Natural killer cell (primary cell): ENCODE measurements at regions not wholly inside any gene's neighbourhood (a gene's known extent, or its start where the extent isn't known, plus 50 kb on each side); places are given as distances from the start of the nearest gene placed in this dataset.

Experiments
- ATAC-seq, 3 donors: fragments of 150-1000 bp in 2 of 3; fragments of 200-7000 bp in 1 of 3; cut with Tn5 transposase; 1 replicate in 1 of 3; 2 replicates in 2 of 3; pipeline ENCODE4 v1.10.0; 2021; ENCODE audit warnings: mild to moderate bottlenecking in 2 of 3, moderate library complexity in 2 of 3
- DNase-seq, 2 donors: peaks; one replicate each; pipeline versions ENCODE4 v3.0.0 to v3.0.0-alpha.2; 2013 to 2021; ENCODE audit warnings: mixed read lengths in 1 of 2
- H3K27ac ChIP-seq: one replicate; pipeline ENCODE4 v1.5.1; 2013; ENCODE audit warnings: mild to moderate bottlenecking, low read length
- H3K27me3 ChIP-seq: one replicate; pipeline ENCODE4 v1.6.1; 2013; ENCODE audit warnings: low read length; ENCODE audit not compliant: control insufficient read depth, insufficient read depth
- H3K36me3 ChIP-seq: one replicate; pipeline ENCODE4 v1.6.1; 2013; ENCODE audit warnings: low read length; ENCODE audit not compliant: control insufficient read depth, insufficient read depth
- H3K4me1 ChIP-seq: one replicate; pipeline ENCODE4 v1.6.1; 2013; ENCODE audit warnings: low read length; ENCODE audit not compliant: control insufficient read depth, insufficient read depth
- H3K4me3 ChIP-seq: one replicate; pipeline ENCODE4 v1.5.1; 2013; ENCODE audit warnings: low read length
- H3K9me3 ChIP-seq: one replicate; pipeline ENCODE4 v1.6.1; 2013; ENCODE audit warnings: low read length; ENCODE audit not compliant: control insufficient read depth, insufficient read depth
- H3K27ac Mint-ChIP-seq, 2 donors: one replicate each; pipeline ENCODE4 v1.8.0; 2022; ENCODE audit warnings: mild to moderate bottlenecking in 2 of 2, mixed read lengths in 2 of 2, moderate library complexity in 1 of 2
- H3K27me3 Mint-ChIP-seq, 2 donors: one replicate each; pipeline ENCODE4 v1.8.0; 2022; ENCODE audit warnings: low read depth in 2 of 2, mixed read lengths in 2 of 2
- H3K36me3 Mint-ChIP-seq: one replicate; pipeline ENCODE4 v1.8.0; 2022; ENCODE audit warnings: mixed read lengths
- H3K4me1 Mint-ChIP-seq, 2 donors: one replicate each; pipeline ENCODE4 v1.8.0; 2022; ENCODE audit warnings: mixed read lengths in 2 of 2
- H3K4me3 Mint-ChIP-seq: one replicate; pipeline ENCODE4 v1.8.0; 2022; ENCODE audit warnings: mild to moderate bottlenecking, moderate library complexity, mixed read lengths
- H3K9me3 Mint-ChIP-seq, 2 donors: one replicate each; pipeline ENCODE4 v1.8.0; 2022; ENCODE audit warnings: mixed read lengths in 2 of 2
- WGBS: methylation state at CpG from one replicate; pipeline ENCODE4 v1.1.7; 2013; ENCODE audit warnings: missing lambda C conversion rate; ENCODE audit not compliant: insufficient coverage; 5-methylcytosine and 5-hydroxymethylcytosine counted together
- intact Hi-C: fragments of 100-400 bp; cut with micrococcal nuclease; formaldehyde crosslinking; loops from one replicate; pipeline ENCODE4 v1.14.2; 2022
- TF ChIP-seq, protein P1 (sequence below): fragments of 200-600 bp; IDR thresholded peaks from one replicate; pipeline ENCODE4 v1.8.0; 2022; ENCODE audit warnings: antibody characterized with exemption

DNA sequence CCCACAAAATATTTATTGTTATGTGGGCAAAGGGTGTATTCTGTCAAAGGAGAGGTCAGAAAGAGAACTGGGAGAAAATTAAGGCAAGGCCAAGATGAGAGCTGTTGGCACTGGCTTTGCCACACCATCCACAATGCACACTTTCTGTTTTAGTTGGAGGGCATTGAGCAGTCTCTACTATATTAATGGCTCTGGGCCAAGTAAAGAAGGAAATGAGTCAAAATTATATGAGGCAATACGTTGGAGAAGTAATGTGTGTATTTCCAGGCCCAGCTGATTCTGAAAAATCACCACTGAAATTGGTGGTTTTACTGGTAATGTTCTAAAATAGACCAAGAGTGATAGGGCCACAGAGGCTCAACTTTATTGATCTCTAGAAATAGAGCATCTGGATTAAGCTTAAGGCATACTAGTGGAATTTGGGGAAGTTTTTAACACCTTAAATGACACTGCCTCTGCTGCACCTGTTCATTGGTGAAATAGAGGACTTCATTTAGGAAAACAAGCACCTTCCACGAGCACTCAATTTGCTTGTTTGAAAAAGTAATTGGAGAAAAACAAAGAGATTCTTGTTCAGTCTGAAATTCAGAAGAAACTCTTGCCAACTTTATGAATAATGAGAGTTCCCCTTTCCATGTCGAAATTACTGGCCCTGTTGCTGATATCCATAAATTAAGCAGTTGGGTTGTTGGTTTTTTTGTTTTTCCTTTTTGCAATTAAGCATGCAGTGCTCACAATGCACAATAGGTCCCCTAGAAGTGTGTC is 424.9 kb downstream of the ADGRL2 start:
- no peak overlapping the region for H3K4me3 Mint-ChIP-seq
- H3K4me1 Mint-ChIP-seq = peaks cover 0 to 11% of the 10 kb centered on the region in 2 donors
- no peaks in the 10 kb centered on the region for H3K36me3 Mint-ChIP-seq
- no peak for DNase-seq
- Histone ChIP-seq H3K27me3 (no peaks in the 10 kb centered on the region), H3K4me1 (no peaks in the 10 kb centered on the region), H3K27ac (no peak overlapping the region), H3K36me3 (no peaks in the 10 kb centered on the region), H3K4me3 (no peak overlapping the region), H3K9me3 (no peaks in the 10 kb centered on the region)
- no peak overlapping the region for H3K27ac Mint-ChIP-seq
- TF ChIP-seq, protein P1, sequence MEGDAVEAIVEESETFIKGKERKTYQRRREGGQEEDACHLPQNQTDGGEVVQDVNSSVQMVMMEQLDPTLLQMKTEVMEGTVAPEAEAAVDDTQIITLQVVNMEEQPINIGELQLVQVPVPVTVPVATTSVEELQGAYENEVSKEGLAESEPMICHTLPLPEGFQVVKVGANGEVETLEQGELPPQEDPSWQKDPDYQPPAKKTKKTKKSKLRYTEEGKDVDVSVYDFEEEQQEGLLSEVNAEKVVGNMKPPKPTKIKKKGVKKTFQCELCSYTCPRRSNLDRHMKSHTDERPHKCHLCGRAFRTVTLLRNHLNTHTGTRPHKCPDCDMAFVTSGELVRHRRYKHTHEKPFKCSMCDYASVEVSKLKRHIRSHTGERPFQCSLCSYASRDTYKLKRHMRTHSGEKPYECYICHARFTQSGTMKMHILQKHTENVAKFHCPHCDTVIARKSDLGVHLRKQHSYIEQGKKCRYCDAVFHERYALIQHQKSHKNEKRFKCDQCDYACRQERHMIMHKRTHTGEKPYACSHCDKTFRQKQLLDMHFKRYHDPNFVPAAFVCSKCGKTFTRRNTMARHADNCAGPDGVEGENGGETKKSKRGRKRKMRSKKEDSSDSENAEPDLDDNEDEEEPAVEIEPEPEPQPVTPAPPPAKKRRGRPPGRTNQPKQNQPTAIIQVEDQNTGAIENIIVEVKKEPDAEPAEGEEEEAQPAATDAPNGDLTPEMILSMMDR = no peak
- H3K9me3 Mint-ChIP-seq = peaks cover under 1 to 2% of the 10 kb centered on the region in 2 donors
- H3K27me3 Mint-ChIP-seq = no peaks in the 10 kb centered on the region
- intact Hi-C loops = loop anchor here (10.0 kb wide), 1 partner anchor 71 kb away; no protein-coding TSS in a partner anchor
- 25% methylated on average over 3 of the region's 3 CpGs for WGBS
- ATAC-seq = no peak

DNA sequence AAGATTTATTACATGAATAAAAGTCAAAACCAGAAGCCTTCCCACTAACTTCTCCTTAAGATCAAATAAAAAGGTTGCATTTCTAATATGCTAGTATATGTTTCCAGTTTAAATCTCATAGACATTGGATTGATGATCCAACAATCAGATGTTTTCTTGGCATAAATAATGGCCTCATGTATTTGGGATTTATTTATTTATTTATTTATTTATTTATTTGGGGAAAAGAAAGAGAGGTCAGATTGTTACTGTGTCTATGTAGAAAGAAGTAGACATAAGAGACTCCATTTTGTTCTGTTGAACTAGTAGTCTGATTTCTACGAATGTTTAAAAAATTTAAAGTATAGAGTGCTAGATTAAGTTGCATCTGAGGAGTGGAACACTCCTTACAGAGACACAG is 422.4 kb downstream of the ADGRL2 start:
- H3K27ac ChIP-seq = no peak overlapping the region
- intact Hi-C loops = loop anchor here (10.0 kb wide), 1 partner anchor 68 kb away; no protein-coding TSS in a partner anchor
- WGBS = no CpG with 5 or more reads among the region's 1 CpG
- no peaks in the 10 kb centered on the region for H3K4me1 ChIP-seq
- no peak for ATAC-seq
- no peaks in the 10 kb centered on the region for H3K36me3 ChIP-seq
- H3K9me3 Mint-ChIP-seq = peaks cover 4 to 6% of the 10 kb centered on the region in 2 donors
- H3K4me1 Mint-ChIP-seq = peaks cover 0 to 11% of the 10 kb centered on the region in 2 donors
- H3K4me3 Mint-ChIP-seq = no peak overlapping the region
- H3K4me3 ChIP-seq = no peak overlapping the region
- no peak overlapping the region for H3K27ac Mint-ChIP-seq
- no peaks in the 10 kb centered on the region for H3K36me3 Mint-ChIP-seq
- TF ChIP-seq, protein P1 = no peak
- no peak for DNase-seq
- H3K27me3 ChIP-seq = no peaks in the 10 kb centered on the region
- H3K27me3 Mint-ChIP-seq = no peaks in the 10 kb centered on the region
- no peaks in the 10 kb centered on the region for H3K9me3 ChIP-seq

DNA sequence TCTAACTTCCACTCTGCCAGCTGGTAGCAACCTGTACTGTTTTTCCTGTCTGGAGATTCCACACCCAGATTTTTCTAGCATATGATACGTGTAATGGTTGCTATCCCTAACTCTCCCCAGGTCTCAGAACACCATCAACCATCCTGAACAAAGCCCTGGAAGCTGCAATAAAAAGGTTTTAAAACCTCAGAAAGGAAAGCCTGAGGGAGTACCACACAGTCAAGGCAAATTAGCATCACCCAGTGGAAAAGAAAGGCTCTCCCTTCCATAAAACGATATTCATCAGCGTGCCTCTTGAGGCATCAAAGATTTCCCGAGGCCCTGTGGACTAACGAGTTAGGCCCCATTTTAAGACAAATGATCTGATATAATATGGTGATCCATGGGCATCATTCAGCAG is 421.0 kb downstream of the ADGRL2 start:
- peaks cover 0 to 4% of the 10 kb centered on the region in 2 donors for H3K4me1 Mint-ChIP-seq
- no peaks in the 10 kb centered on the region for H3K9me3 ChIP-seq
- intact Hi-C loops = loop anchor here (10.0 kb wide), 1 partner anchor 67 kb away; no protein-coding TSS in a partner anchor
- no peaks in the 10 kb centered on the region for H3K27me3 Mint-ChIP-seq
- H3K27ac Mint-ChIP-seq = no peak overlapping the region
- no peaks in the 10 kb centered on the region for H3K27me3 ChIP-seq
- H3K36me3 ChIP-seq = no peaks in the 10 kb centered on the region
- H3K4me1 ChIP-seq = no peaks in the 10 kb centered on the region
- no peak overlapping the region for H3K27ac ChIP-seq
- H3K4me3 ChIP-seq = no peak overlapping the region
- H3K36me3 Mint-ChIP-seq = no peaks in the 10 kb centered on the region
- H3K4me3 Mint-ChIP-seq = no peak overlapping the region
- 79% methylated on average over 5 of the region's 5 CpGs for WGBS
- DNase-seq = no peak
- peaks cover 4 to 6% of the 10 kb centered on the region in 2 donors for H3K9me3 Mint-ChIP-seq
- ATAC-seq = no peak
- TF ChIP-seq, protein P1 = no peak
